ENCODE measurements at regions not wholly inside any gene's neighbourhood (a gene's known extent, or its start where the extent isn't known, plus 50 kb on each side); places are given as distances from the start of the nearest gene placed in this dataset.

DNA sequence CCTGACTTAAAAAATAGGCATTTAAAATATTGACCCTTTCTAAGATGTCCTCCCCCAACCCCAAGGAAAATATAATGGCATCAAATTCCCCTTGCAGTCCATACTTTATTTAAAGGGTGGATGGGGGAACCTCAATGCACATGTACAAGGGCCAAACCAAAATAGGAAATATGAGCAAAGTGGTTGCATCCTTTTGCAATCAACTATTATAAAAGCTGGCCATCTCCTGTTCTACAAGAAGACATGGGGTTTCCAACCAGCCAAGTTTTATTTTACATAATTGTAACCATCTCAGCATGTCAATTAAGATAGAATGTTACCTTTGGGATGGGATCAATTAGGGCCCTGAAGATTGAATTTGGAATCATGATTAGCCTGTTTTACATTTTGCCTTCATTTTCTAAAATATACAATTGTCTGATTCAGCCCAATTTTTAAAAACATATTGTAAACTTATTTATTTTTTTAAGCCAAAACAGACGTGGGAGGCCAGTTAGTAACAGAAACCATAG lies 146.7 kb upstream of the NFIA start:
- H3K27ac ChIP-seq (ENCODE audit: low read depth in 2 of 2, low read length in 2 of 2) = no peak overlapping the region
- H3K36me3 ChIP-seq (ENCODE audit: control insufficient read depth in 2 of 3, insufficient read depth in 3 of 3, low read length in 3 of 3) = no peaks in the 10 kb centered on the region
- H3K9me3 ChIP-seq (ENCODE audit: control insufficient read depth in 2 of 3, insufficient read depth in 1 of 3, low read length in 3 of 3) = no peaks in the 10 kb centered on the region
- H3K9ac ChIP-seq (ENCODE audit: low read length in 3 of 3) = no peak overlapping the region
- FAIRE-seq (no peak), DNase-seq (no peak)
- TF ChIP-seq, protein P1, sequence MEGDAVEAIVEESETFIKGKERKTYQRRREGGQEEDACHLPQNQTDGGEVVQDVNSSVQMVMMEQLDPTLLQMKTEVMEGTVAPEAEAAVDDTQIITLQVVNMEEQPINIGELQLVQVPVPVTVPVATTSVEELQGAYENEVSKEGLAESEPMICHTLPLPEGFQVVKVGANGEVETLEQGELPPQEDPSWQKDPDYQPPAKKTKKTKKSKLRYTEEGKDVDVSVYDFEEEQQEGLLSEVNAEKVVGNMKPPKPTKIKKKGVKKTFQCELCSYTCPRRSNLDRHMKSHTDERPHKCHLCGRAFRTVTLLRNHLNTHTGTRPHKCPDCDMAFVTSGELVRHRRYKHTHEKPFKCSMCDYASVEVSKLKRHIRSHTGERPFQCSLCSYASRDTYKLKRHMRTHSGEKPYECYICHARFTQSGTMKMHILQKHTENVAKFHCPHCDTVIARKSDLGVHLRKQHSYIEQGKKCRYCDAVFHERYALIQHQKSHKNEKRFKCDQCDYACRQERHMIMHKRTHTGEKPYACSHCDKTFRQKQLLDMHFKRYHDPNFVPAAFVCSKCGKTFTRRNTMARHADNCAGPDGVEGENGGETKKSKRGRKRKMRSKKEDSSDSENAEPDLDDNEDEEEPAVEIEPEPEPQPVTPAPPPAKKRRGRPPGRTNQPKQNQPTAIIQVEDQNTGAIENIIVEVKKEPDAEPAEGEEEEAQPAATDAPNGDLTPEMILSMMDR (IDR thresholded peaks at IDR 0.05; ENCODE audit: borderline replicate concordance, extremely low read depth, insufficient read depth) = no peak
- no peak overlapping the region for H3K4me3 ChIP-seq (ENCODE audit: low read length in 3 of 3)
- H3K4me1 ChIP-seq (ENCODE audit: control insufficient read depth in 2 of 3, insufficient read depth in 2 of 3, low read depth in 1 of 3, low read length in 3 of 3) = no peaks in the 10 kb centered on the region
- H3K27me3 ChIP-seq (ENCODE audit: control insufficient read depth, insufficient read depth, low read length) = no peaks in the 10 kb centered on the region
- intact Hi-C loops (cut with DNase I) = no loop called here

DNA sequence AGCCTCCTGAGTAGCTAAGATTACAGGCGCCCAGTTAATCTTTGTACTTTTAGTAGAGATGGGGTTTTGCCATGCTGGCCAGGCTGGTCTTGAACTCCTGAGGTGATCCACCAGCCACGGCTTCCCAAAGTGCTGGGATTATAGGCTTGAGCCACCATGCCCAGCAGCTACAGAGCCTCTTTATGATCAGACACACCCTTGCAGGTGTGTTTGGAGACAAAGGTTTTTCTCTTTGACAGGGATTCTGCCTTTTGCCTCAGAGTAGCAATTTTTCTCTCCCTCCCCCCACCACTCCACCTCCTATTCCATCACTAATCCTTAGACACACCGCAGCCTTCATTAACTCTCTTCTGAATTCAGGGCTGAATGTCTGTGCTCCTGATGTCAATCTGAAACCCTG lies 152.2 kb upstream of the NFIA start:
- DNase-seq (no peak), FAIRE-seq (no peak)
- Histone ChIP-seq H3K9ac (ENCODE audit: low read length in 3 of 3) (no peak overlapping the region), H3K27me3 (ENCODE audit: control insufficient read depth, insufficient read depth, low read length) (no peaks in the 10 kb centered on the region), H3K4me3 (ENCODE audit: low read length in 3 of 3) (no peak overlapping the region), H3K9me3 (ENCODE audit: control insufficient read depth in 2 of 3, insufficient read depth in 1 of 3, low read length in 3 of 3) (no peaks in the 10 kb centered on the region), H3K27ac (ENCODE audit: low read depth in 2 of 2, low read length in 2 of 2) (no peak overlapping the region), H3K36me3 (ENCODE audit: control insufficient read depth in 2 of 3, insufficient read depth in 3 of 3, low read length in 3 of 3) (no peaks in the 10 kb centered on the region), H3K4me1 (ENCODE audit: control insufficient read depth in 2 of 3, insufficient read depth in 2 of 3, low read depth in 1 of 3, low read length in 3 of 3) (no peaks in the 10 kb centered on the region)
- TF ChIP-seq, protein P1 (IDR thresholded peaks at IDR 0.05; ENCODE audit: borderline replicate concordance, extremely low read depth, insufficient read depth) = no peak
- intact Hi-C loops (cut with DNase I) = no loop called here

DNA sequence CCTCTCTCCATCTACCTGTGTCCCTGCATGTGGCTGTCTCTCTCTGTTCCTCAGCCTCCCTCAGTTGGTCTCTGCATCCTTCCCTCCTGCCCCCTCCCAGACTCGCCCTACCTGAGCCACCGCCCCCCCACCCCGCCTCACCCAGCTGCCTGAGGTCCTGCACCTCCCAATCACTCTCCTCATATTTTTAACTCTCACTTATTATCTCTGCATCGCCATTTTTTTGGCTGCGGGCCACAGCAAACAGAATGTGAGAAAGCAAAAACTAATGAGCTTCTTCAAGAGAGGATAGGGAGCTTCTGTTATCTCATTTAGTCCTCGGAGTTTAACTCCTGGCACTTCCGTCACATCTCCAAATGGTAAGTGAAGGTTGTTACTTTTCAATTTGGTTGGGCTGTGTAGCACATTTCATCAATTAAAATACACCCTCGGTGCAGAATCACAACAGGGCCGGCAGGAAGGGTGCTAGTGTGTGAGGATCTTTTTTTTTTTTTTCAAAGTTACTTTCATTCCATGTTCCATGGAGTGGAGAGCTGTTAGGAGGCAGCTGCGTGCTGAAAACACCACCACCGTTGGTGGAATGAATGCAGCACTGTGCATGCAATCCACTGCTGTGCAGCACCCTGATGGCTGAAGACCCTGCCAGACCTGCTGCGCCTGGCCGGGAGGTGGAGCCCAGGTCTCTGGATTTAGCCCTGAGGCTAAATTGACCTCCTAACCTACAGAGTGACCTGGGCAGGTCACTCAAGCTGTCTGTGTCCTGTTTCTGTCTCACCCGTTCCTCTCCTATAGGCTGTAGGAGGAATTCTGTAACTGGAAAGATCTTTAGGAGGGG lies 157.2 kb upstream of the NFIA start:
- no peak overlapping the region for H3K9ac ChIP-seq (ENCODE audit: low read length in 3 of 3)
- TF ChIP-seq, protein P1 (IDR thresholded peaks at IDR 0.05; ENCODE audit: borderline replicate concordance, extremely low read depth, insufficient read depth) = no peak
- no peaks in the 10 kb centered on the region for H3K4me1 ChIP-seq (ENCODE audit: control insufficient read depth in 2 of 3, insufficient read depth in 2 of 3, low read depth in 1 of 3, low read length in 3 of 3)
- no peak overlapping the region for H3K27ac ChIP-seq (ENCODE audit: low read depth in 2 of 2, low read length in 2 of 2)
- FAIRE-seq = no peak
- intact Hi-C loops (cut with DNase I) = no loop called here
- H3K27me3 ChIP-seq (ENCODE audit: control insufficient read depth, insufficient read depth, low read length) = no peaks in the 10 kb centered on the region
- DNase-seq = no peak
- no peaks in the 10 kb centered on the region for H3K36me3 ChIP-seq (ENCODE audit: control insufficient read depth in 2 of 3, insufficient read depth in 3 of 3, low read length in 3 of 3)
- H3K9me3 ChIP-seq (ENCODE audit: control insufficient read depth in 2 of 3, insufficient read depth in 1 of 3, low read length in 3 of 3) = no peaks in the 10 kb centered on the region
- no peak overlapping the region for H3K4me3 ChIP-seq (ENCODE audit: low read length in 3 of 3)
